Right cardiac atrium (tissue), 5 donors: ENCODE measurements at regions not wholly inside any gene's neighbourhood (a gene's known extent, or its start where the extent isn't known, plus 50 kb on each side); places are given as distances from the start of the nearest gene placed in this dataset.
"Not testable (repeated sequence)": the region's sequence is repeated elsewhere in the genome, so short reads cannot be mapped to it uniquely, and the experiment has no call there.

Source experiments
- ATAC-seq, 2 donors: fragments of 200-7000 bp; cut with Tn5 transposase; one replicate each; pipeline versions ENCODE4 v1.8.0 to v1.9.1; 2020; ENCODE audit warnings: moderate library complexity in 2 of 2, mild to moderate bottlenecking in 1 of 2
- DNase-seq, 3 donors: peaks; one replicate each; pipeline ENCODE4 v3.0.0-alpha.2; 2020
- H3K27ac ChIP-seq: one replicate; pipeline ENCODE4 v1.5.1; 2013; ENCODE audit warnings: mild to moderate bottlenecking, low read length, control low read depth, moderate library complexity
- H3K27me3 ChIP-seq: one replicate; pipeline ENCODE4 v1.6.1; 2013; ENCODE audit not compliant: control insufficient read depth, insufficient read depth
- H3K4me1 ChIP-seq: one replicate; pipeline ENCODE4 v1.6.1; 2013; ENCODE audit warnings: low read length; ENCODE audit not compliant: control insufficient read depth, insufficient read depth
- H3K4me3 ChIP-seq: one replicate; pipeline ENCODE4 v1.5.1; 2013; ENCODE audit warnings: low read length, control low read depth
- H3K9me3 ChIP-seq: one replicate; pipeline ENCODE4 v1.6.1; 2013; ENCODE audit warnings: low read length; ENCODE audit not compliant: control insufficient read depth
- WGBS: extraction: QIAGEN DNeasy Blood & Tissue Kit; methylation state at CpG from one replicate; pipeline ENCODE4 v1.1.7; 2013; 5-methylcytosine and 5-hydroxymethylcytosine counted together
- intact Hi-C, 4 donors: fragments of 100-400 bp; cut with DNase I; formaldehyde crosslinking; loops; one replicate each; pipeline versions ENCODE4 v1.11.0 to v1.14.0; 2022 to 2023
- donor health status: healthy with polysubstance abuse.
- donor health status: DM: no; HTN: yes; CAD: no.
- donor health status: DM: no; HTN: no; CAD: no.
- donor health status: DM: no; HTN: yes; CAD: no; lungs with severe emphysema.
- donor health status: DM: yes; HTN: yes; CAD: no.

- peak in 1 of 2 donors; percentile 79 for ATAC-seq
Measured at GRCh38 chr5:82720213-82721086, 356.7 kb downstream of the TMEM167A start.

DNA sequence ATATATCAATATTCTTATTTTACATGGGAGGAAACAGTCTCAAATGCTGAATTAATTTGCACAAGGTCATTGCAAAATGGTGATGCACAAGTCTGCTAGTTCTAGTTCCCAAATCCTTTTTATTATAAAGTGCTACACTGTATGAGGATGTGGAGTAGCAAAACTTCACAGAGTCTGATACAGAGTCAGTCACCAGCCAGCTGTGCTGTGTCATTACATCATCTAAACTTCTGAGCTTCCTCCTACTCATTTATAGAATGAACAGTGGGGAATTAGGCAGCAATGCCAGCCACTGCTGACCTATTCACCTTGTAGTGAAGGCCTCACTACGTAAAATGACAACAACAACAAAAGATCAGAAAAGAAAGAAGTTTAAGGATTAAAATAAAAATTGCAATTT is 357.8 kb downstream of the TMEM167A start:
- Histone ChIP-seq H3K27ac (no peak overlapping the region), H3K27me3 (no peaks in the 10 kb centered on the region), H3K4me3 (no peak overlapping the region), H3K9me3 (no peaks in the 10 kb centered on the region), H3K4me1 (peaks cover 1% of the 10 kb centered on the region)
- intact Hi-C loops = no loop called here
- DNase-seq = peak in 2 of 3 donors; percentile 38 to 59
- WGBS = 32% methylated on average over 1 of the region's 1 CpG
- ATAC-seq = peak; percentile 81 to 82

More at GRCh38 chr5:82720213-82721086, 356.7 kb downstream of the TMEM167A start:
- intact Hi-C loops = no loop called here
- Histone ChIP-seq H3K4me3 (no peak overlapping the region), H3K4me1 (peaks cover 1% of the 10 kb centered on the region), H3K9me3 (no peaks in the 10 kb centered on the region), H3K27me3 (no peaks in the 10 kb centered on the region), H3K27ac (no peak overlapping the region)
- no peak for DNase-seq
- WGBS = 37% methylated on average over 6 of the region's 6 CpGs

- no peaks in the 10 kb centered on the region for H3K9me3 ChIP-seq
- intact Hi-C loops = no loop called here
Measured at GRCh38 chr5:82717738-82718137, 359.5 kb downstream of the TMEM167A start.

GRCh38 chr5:82714732-82715131 is 362.5 kb downstream of the TMEM167A start:
- peak in 1 of 3 donors; percentile 47 for DNase-seq
- whole genome bisulfite sequencing = 97% methylated on average over 21 of the region's 21 CpGs
- intact Hi-C loops, H3K27me3 ChIP-seq, H3K4me3 ChIP-seq, H3K27ac ChIP-seq, H3K9me3 ChIP-seq, H3K4me1 ChIP-seq, ATAC-seq: not testable (repeated sequence)

More at GRCh38 chr5:82717738-82718137, 359.5 kb downstream of the TMEM167A start:
- H3K4me3 ChIP-seq = no peak overlapping the region
- peaks cover 1% of the 10 kb centered on the region for H3K4me1 ChIP-seq
- H3K27me3 ChIP-seq = no peaks in the 10 kb centered on the region
- no peak for ATAC-seq
- no peak overlapping the region for H3K27ac ChIP-seq
- WGBS = 88% methylated on average over 2 of the region's 2 CpGs
- DNase-seq = no peak

GRCh38 chr5:82713811-82714210 is 363.4 kb downstream of the TMEM167A start:
- H3K4me1 ChIP-seq = no peaks in the 10 kb centered on the region
- DNase-seq (no peak), ATAC-seq (no peak)
- no peaks in the 10 kb centered on the region for H3K9me3 ChIP-seq
- WGBS = 94% methylated on average over 2 of the region's 2 CpGs
- no peak overlapping the region for H3K4me3 ChIP-seq
- H3K27me3 ChIP-seq = no peaks in the 10 kb centered on the region
- intact Hi-C loops = no loop called here
- no peak overlapping the region for H3K27ac ChIP-seq

- ATAC-seq = no peak
- intact Hi-C loops = no loop called here
- H3K27me3 ChIP-seq = no peaks in the 10 kb centered on the region
- H3K9me3 ChIP-seq = no peaks in the 10 kb centered on the region
- no peak overlapping the region for H3K27ac ChIP-seq
- no peak for DNase-seq
- 4% methylated on average over 1 of the region's 1 CpG for WGBS
- H3K4me3 ChIP-seq = no peak overlapping the region
- H3K4me1 ChIP-seq = no peaks in the 10 kb centered on the region
Measured at GRCh38 chr5:82707741-82708140, 369.5 kb downstream of the TMEM167A start.

DNA sequence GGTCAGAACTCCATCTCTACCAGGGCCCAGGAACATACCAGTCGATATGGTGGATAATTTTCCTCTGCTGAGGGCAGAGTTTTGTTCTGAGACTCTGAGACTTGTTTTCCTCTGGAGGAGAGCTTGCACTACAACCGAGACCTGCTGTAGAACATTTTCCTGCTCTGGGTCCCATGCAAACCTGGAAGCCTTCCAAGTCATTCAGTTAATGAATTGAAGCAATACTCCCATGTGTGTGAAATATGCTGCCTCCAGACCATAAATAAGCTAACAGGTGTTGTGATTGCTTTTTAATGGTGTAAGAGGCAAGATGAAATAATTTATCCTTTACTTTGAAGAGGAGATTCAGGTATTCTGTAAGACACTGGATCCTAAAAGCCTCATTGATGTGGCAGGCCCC is 372.8 kb downstream of the TMEM167A start:
- Histone ChIP-seq H3K4me1 (no peaks in the 10 kb centered on the region), H3K4me3 (no peak overlapping the region), H3K9me3 (no peaks in the 10 kb centered on the region), H3K27me3 (no peaks in the 10 kb centered on the region), H3K27ac (no peak overlapping the region)
- DNase-seq = no peak
- WGBS = 76% methylated on average over 2 of the region's 2 CpGs
- intact Hi-C loops = no loop called here
- ATAC-seq = no peak

DNA sequence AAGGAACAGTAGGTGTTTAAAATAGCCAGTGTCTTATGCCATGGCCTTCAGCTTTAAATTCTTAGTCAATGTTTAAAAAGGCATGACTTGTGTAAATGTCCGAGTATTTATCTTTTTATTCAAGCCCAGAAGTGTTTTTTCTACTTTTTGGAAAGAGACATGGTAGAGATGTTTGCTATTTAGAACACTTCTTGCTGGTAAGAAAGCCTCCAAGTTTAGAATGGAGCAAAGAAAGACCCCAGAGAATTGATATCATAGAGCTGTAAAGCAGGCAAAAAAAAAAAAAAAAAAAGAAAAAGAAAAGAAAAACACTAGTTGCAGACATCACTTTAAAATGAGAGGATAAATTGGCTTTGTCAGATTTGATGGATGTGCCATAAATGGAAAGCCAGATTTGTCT is 375.1 kb downstream of the TMEM167A start:
- no peak for ATAC-seq
- H3K4me1 ChIP-seq = no peaks in the 10 kb centered on the region
- intact Hi-C loops = no loop called here
- no peak overlapping the region for H3K4me3 ChIP-seq
- H3K27me3 ChIP-seq = no peaks in the 10 kb centered on the region
- WGBS = 1% methylated on average over 1 of the region's 1 CpG
- no peaks in the 10 kb centered on the region for H3K9me3 ChIP-seq
- no peak overlapping the region for H3K27ac ChIP-seq
- DNase-seq = no peak

GRCh38 chr5:82699737-82700136 is 377.5 kb downstream of the TMEM167A start:
- no peaks in the 10 kb centered on the region for H3K4me1 ChIP-seq
- WGBS = 91% methylated on average over 6 of the region's 6 CpGs
- no peaks in the 10 kb centered on the region for H3K9me3 ChIP-seq
- intact Hi-C loops = no loop called here
- no peak for ATAC-seq
- no peak overlapping the region for H3K4me3 ChIP-seq
- no peak for DNase-seq
- no peak overlapping the region for H3K27ac ChIP-seq
- H3K27me3 ChIP-seq = no peaks in the 10 kb centered on the region

GRCh38 chr5:82698026-82698425 is 379.2 kb downstream of the TMEM167A start:
- Histone ChIP-seq H3K4me1 (no peaks in the 10 kb centered on the region), H3K9me3 (no peaks in the 10 kb centered on the region), H3K27me3 (no peaks in the 10 kb centered on the region), H3K27ac (no peak overlapping the region), H3K4me3 (no peak overlapping the region)
- no peak for DNase-seq
- 90% methylated on average over 1 of the region's 1 CpG for WGBS
- no peak for ATAC-seq
- intact Hi-C loops = no loop called here

DNA sequence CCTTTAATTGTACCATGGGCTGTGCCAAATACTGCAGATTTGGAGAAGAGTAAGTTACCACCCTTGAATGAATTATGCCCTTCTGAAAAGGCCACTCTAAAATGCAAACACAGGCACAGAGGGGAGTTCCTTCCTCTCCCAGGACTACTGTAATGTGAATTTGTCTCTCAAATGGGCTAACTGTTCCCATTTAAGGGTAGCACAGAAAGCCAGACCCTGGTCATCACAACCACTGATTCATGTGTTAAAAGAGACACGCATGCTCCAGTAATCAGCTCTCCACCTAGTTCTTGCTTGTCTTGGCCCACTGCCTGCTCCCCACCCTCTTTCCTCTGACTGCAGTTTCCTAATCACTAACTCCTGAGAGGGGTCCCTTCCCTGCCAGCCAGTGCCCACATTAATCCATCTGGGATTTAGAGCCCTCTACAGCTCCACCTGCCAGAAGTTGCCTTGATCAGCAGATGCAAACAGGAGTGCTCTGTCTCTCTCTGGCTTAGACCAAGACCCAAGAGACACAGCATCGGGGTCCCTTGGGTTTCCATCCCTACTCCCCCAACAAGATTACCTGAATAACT is 382.4 kb downstream of the TMEM167A start:
- no peaks in the 10 kb centered on the region for H3K27me3 ChIP-seq
- H3K4me1 ChIP-seq = no peaks in the 10 kb centered on the region
- 76% methylated on average over 2 of the region's 2 CpGs for WGBS
- ATAC-seq (no peak), DNase-seq (no peak)
- no peak overlapping the region for H3K4me3 ChIP-seq
- H3K27ac ChIP-seq = no peak overlapping the region
- intact Hi-C loops = no loop called here
- no peaks in the 10 kb centered on the region for H3K9me3 ChIP-seq
